Smooth muscle cell (in vitro differentiated cells): ENCODE measurements at regions not wholly inside any gene's neighbourhood (a gene's known extent, or its start where the extent isn't known, plus 50 kb on each side); places are given as distances from the start of the nearest gene placed in this dataset.

Experiments used
- DNase-seq: peaks from one replicate; lab custom pipeline; 2025; ENCODE audit not compliant: unreplicated experiment; lab: John Stamatoyannopoulos, UW
- H2AFZ ChIP-seq: fragments of 200-600 bp; sonication (generic); 2 replicates; pipeline ENCODE4 v1.6.0; 2016; ENCODE audit warnings: antibody characterized with exemption, low read depth, mild to moderate bottlenecking
- H3F3A ChIP-seq: fragments of 200-600 bp; sonication (generic); 2 replicates; pipeline ENCODE4 v1.6.0; 2017; ENCODE audit warnings: antibody characterized with exemption, low read depth
- H3K27ac ChIP-seq: fragments of 200-600 bp; sonication (generic); 2 replicates; pipeline ENCODE4 v1.5.1; 2016; ENCODE audit warnings: low read depth, mild to moderate bottlenecking
- H3K27me3 ChIP-seq: fragments of 200-600 bp; sonication (generic); 2 replicates; pipeline ENCODE4 v1.6.1; 2016; ENCODE audit warnings: low read depth, mild to moderate bottlenecking
- H3K36me3 ChIP-seq: fragments of 200-600 bp; sonication (generic); 2 replicates; pipeline ENCODE4 v1.5.1; 2016; ENCODE audit warnings: low read depth
- H3K4me1 ChIP-seq: fragments of 200-600 bp; sonication (generic); 2 replicates; pipeline ENCODE4 v1.5.1; 2016; ENCODE audit warnings: low read depth
- H3K4me2 ChIP-seq: fragments of 200-600 bp; sonication (generic); 2 replicates; pipeline ENCODE4 v1.6.0; 2016; ENCODE audit warnings: mild to moderate bottlenecking
- H3K4me3 ChIP-seq: fragments of 200-600 bp; sonication (generic); 2 replicates; pipeline ENCODE4 v1.5.1; 2016; ENCODE audit warnings: mild to moderate bottlenecking
- H3K79me2 ChIP-seq: fragments of 200-600 bp; sonication (generic); 2 replicates; pipeline ENCODE4 v1.6.0; 2016; ENCODE audit warnings: low read depth, mild to moderate bottlenecking
- H3K9ac ChIP-seq: fragments of 200-600 bp; sonication (generic); 2 replicates; pipeline ENCODE4 v1.6.0; 2016; ENCODE audit warnings: low read depth
- H3K9me3 ChIP-seq: fragments of 200-600 bp; sonication (generic); replicated peaks from 2 replicates; pipeline ENCODE4 v1.5.1; 2016; ENCODE audit warnings: low read depth
- H4K20me1 ChIP-seq: fragments of 200-600 bp; sonication (generic); 2 replicates; pipeline ENCODE4 v1.6.0; 2016; ENCODE audit warnings: low read depth
- whole genome bisulfite sequencing: methylation state at CpG from one replicate; pipeline ENCODE4 v1.1.7; 2016; ENCODE audit warnings: low lambda C conversion rate; 5-methylcytosine and 5-hydroxymethylcytosine counted together
- TF ChIP-seq, protein P1 (sequence below): fragments of 200-600 bp; sonication (generic); IDR thresholded peaks from 2 replicates; pipeline ENCODE4 v1.5.1; 2017; ENCODE audit warnings: borderline replicate concordance, mild to moderate bottlenecking, antibody characterized with exemption; ENCODE audit not compliant: insufficient read depth, poor library complexity, severe bottlenecking

DNA sequence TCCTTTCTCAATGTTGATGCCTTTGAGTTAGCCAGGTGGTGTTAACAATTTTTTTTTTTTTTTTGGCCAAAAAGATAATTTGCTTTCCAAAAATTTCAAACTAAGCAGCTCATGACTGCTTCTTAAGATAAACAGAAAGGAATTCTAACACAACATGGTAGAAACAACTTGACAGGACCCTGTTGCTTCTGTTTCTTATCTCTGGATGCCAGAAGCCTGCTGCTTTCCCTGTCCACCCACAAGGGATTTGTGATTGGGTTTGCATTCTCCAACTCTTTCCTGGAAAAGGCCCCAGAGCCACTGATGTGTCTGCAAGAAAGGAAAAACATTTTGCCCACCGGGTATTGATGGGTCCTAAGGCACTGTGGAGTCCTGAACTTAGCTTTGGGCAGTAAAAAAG is 217.2 kb upstream of the PKDCC start:
- WGBS, result 6% methylated on average over 1 of the region's 1 CpG
- TF ChIP-seq, protein P1, sequence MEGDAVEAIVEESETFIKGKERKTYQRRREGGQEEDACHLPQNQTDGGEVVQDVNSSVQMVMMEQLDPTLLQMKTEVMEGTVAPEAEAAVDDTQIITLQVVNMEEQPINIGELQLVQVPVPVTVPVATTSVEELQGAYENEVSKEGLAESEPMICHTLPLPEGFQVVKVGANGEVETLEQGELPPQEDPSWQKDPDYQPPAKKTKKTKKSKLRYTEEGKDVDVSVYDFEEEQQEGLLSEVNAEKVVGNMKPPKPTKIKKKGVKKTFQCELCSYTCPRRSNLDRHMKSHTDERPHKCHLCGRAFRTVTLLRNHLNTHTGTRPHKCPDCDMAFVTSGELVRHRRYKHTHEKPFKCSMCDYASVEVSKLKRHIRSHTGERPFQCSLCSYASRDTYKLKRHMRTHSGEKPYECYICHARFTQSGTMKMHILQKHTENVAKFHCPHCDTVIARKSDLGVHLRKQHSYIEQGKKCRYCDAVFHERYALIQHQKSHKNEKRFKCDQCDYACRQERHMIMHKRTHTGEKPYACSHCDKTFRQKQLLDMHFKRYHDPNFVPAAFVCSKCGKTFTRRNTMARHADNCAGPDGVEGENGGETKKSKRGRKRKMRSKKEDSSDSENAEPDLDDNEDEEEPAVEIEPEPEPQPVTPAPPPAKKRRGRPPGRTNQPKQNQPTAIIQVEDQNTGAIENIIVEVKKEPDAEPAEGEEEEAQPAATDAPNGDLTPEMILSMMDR, result no peak
- no peak overlapping the region for H2AFZ ChIP-seq
- no peak overlapping the region for H3K27ac ChIP-seq
- no peaks in the 10 kb centered on the region for H3K79me2 ChIP-seq
- DNase-seq, result no peak
- H3K4me1 ChIP-seq, result no peaks in the 10 kb centered on the region
- H3K27me3 ChIP-seq, result no peaks in the 10 kb centered on the region
- no peaks in the 10 kb centered on the region for H3F3A ChIP-seq
- H3K36me3 ChIP-seq, result no peaks in the 10 kb centered on the region
- H3K4me2 ChIP-seq, result no peak overlapping the region
- no peak overlapping the region for H3K9ac ChIP-seq
- no peak overlapping the region for H3K4me3 ChIP-seq
- no peaks in the 10 kb centered on the region for H4K20me1 ChIP-seq
- H3K9me3 ChIP-seq, result no peaks in the 10 kb centered on the region

DNA sequence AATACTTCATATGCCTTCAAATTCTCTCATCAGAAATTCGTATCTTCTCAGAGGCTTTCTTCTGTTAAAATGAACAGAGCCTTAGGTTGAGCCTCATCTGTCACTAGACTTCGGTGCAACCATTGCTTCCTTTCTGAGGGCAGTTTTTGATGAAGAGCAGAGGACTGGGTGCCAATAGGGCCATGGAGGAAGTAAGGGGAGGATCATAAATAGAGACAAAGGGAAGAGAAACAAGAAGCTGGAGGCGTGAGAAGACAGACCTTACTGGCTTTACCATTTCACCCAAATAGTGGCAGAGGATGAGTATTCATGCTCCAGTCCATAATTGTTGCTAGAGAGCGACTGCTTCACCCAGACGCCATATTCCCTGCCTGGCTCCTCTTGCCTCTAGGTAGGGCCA is 215.6 kb upstream of the PKDCC start:
- H3K36me3 ChIP-seq, result no peaks in the 10 kb centered on the region

DNA sequence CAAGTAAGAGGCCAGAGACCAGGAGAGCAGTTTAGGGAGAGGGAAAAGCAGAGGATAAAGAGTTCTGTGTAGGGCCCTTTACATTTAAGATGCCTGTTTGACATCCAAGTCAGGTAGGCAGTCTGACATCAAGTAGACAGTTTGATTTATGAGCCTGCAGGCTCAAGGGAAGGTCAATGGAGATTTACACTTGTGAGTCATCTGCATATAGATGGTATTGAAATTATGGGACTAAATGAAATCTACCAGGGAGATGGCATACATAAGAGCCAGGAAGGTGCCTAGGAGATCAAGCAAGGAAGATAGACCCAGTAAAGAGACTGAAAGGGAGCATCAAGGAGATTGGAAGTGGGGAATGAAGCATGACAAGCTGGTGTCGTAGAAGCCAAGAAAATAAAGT is 212.4 kb upstream of the PKDCC start:
- no peak overlapping the region for H3K4me2 ChIP-seq
- H3K4me1 ChIP-seq, result no peaks in the 10 kb centered on the region
- H3K79me2 ChIP-seq, result no peaks in the 10 kb centered on the region
- no peaks in the 10 kb centered on the region for H3K9me3 ChIP-seq
- WGBS, result 78% methylated on average over 1 of the region's 1 CpG
- H3K9ac ChIP-seq, result no peak overlapping the region
- no peaks in the 10 kb centered on the region for H3K36me3 ChIP-seq
- H3K27me3 ChIP-seq, result no peaks in the 10 kb centered on the region
- no peaks in the 10 kb centered on the region for H4K20me1 ChIP-seq
- no peak overlapping the region for H3K4me3 ChIP-seq
- DNase-seq, result no peak
- TF ChIP-seq, protein P1, result no peak
- H3K27ac ChIP-seq, result no peak overlapping the region
- H3F3A ChIP-seq, result no peaks in the 10 kb centered on the region
- no peak overlapping the region for H2AFZ ChIP-seq

More for the DNA sequence above, 215.6 kb upstream of the PKDCC start:
- Histone ChIP-seq H3K9ac (no peak overlapping the region), H2AFZ (no peak overlapping the region), H3K79me2 (no peaks in the 10 kb centered on the region), H3K27me3 (no peaks in the 10 kb centered on the region), H4K20me1 (no peaks in the 10 kb centered on the region), H3K4me3 (no peak overlapping the region), H3F3A (no peaks in the 10 kb centered on the region), H3K4me1 (no peaks in the 10 kb centered on the region), H3K27ac (no peak overlapping the region), H3K9me3 (no peaks in the 10 kb centered on the region), H3K4me2 (no peak overlapping the region)
- WGBS, result 89% methylated on average over 5 of the region's 5 CpGs
- no peak for DNase-seq
- TF ChIP-seq, protein P1, result no peak

DNA sequence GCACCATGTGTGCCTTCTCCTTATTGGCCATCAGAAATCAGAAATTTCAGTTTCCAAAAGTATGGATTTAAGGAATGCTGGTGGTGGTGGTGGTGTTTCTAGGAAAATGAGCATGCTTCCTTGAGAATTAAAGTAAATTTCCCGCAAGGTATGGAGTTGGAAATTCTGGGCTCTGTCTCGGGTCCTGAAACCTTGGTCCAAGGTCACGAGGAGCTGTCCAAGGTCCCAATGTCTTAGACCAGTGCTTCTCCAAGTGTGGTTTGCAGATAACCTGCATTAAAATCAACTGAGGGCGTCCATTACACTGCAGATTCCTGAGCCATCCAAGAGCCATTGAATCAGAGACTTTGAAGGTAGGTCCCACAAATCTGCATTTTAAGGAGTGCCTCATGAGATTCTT is 210.9 kb upstream of the PKDCC start:
- H3K9me3 ChIP-seq, result no peaks in the 10 kb centered on the region
- no peak for DNase-seq
- no peaks in the 10 kb centered on the region for H4K20me1 ChIP-seq
- peaks cover 6% of the 10 kb centered on the region for H3K4me1 ChIP-seq
- H3F3A ChIP-seq, result no peaks in the 10 kb centered on the region
- H2AFZ ChIP-seq, result no peak overlapping the region
- H3K27ac ChIP-seq, result no peak overlapping the region
- WGBS, result 24% methylated on average over 4 of the region's 4 CpGs
- no peak overlapping the region for H3K9ac ChIP-seq
- no peak overlapping the region for H3K4me2 ChIP-seq
- TF ChIP-seq, protein P1, result no peak
- peaks cover 3% of the 10 kb centered on the region for H3K27me3 ChIP-seq
- no peak overlapping the region for H3K4me3 ChIP-seq
- H3K79me2 ChIP-seq, result no peaks in the 10 kb centered on the region
- no peaks in the 10 kb centered on the region for H3K36me3 ChIP-seq
